ENCODE measurements at regions not wholly inside any gene's neighbourhood (a gene's known extent, or its start where the extent isn't known, plus 50 kb on each side); places are given as distances from the start of the nearest gene placed in this dataset.

DNA sequence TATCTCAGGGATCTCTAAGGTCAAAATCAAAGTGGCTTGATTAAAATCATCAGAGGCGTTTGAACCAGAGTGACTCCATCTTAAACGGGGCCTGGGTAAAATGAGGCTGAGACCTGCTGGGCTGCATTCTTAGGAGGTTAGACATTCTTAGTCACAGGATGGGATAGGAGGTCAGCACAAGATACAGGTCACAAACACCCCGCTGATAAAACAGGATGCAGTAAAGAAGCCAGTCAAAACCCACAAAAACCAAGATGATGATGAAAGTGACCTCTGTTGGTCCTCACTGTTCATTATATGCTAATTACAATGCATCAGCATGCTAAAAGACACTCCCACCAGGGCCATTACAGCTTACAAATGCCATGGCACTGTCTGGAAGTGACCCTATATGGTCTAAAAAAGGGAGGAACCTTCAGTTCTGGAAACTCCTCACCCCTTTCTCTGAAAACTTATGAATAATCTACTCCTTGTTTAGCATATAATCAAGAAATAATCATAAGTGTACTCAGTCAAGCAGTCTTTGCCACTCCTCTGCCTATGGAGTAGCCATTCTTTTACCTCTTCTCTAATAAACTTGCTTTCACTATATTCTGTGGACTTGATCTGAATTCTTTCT is 143.3 kb upstream of the SLCO3A1 start:
- CTCF ChIA-PET = no interaction called here
- POLR2A ChIA-PET = no interaction called here
- intact Hi-C loops (cut with micrococcal nuclease) = no loop called here
- TF ChIP-seq, protein P1, sequence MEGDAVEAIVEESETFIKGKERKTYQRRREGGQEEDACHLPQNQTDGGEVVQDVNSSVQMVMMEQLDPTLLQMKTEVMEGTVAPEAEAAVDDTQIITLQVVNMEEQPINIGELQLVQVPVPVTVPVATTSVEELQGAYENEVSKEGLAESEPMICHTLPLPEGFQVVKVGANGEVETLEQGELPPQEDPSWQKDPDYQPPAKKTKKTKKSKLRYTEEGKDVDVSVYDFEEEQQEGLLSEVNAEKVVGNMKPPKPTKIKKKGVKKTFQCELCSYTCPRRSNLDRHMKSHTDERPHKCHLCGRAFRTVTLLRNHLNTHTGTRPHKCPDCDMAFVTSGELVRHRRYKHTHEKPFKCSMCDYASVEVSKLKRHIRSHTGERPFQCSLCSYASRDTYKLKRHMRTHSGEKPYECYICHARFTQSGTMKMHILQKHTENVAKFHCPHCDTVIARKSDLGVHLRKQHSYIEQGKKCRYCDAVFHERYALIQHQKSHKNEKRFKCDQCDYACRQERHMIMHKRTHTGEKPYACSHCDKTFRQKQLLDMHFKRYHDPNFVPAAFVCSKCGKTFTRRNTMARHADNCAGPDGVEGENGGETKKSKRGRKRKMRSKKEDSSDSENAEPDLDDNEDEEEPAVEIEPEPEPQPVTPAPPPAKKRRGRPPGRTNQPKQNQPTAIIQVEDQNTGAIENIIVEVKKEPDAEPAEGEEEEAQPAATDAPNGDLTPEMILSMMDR (IDR thresholded peaks at IDR 0.05) = no peak
- Mint-ChIP-seq H3K4me1 (no peaks in the 10 kb centered on the region), H3K36me3 (ENCODE audit: low read depth) (no peaks in the 10 kb centered on the region), H3K4me3 (no peak overlapping the region), H3K27ac (no peak overlapping the region), H3K27me3 (peaks cover 5% of the 10 kb centered on the region), H3K9me3 (peaks cover 6% of the 10 kb centered on the region)
- no peak for ATAC-seq (ENCODE audit: low read depth)
- no peak for DNase-seq

DNA sequence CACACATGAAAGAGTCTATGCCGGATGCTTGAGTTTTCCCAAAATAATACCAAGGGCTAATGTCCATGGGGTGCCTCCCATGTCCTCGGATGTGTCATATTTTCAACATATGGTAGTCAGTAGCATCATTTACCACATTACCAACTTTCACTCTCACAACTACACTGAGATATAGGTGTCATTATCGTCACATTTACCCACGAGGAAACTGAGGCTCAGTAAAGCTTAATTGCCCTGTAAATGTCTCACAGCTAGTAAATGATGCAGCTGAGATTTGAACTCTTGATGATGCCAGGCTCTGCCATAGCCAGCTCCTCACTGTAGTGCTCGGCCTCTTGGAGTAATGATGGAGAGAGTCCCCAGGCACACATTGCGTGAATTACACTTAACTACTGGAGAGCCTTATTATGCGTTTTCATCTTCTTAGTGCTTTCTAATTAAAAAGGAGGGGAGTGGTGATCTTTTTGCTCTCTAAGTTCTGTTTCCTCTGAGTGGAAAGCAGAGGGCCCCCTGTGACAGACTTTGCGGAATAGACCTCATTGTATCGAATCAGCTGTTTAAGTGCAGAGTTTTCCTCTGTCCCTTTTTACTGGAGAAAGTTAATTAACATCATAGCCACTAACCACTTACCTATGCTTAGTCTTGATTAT is 142.0 kb upstream of the SLCO3A1 start:
- Mint-ChIP-seq H3K27ac (no peak overlapping the region), H3K36me3 (ENCODE audit: low read depth) (no peaks in the 10 kb centered on the region), H3K4me3 (no peak overlapping the region), H3K9me3 (peaks cover 6% of the 10 kb centered on the region), H3K27me3 (peaks cover 5% of the 10 kb centered on the region), H3K4me1 (no peaks in the 10 kb centered on the region)
- intact Hi-C loops (cut with micrococcal nuclease) = no loop called here
- TF ChIP-seq, protein P1 (IDR thresholded peaks at IDR 0.05) = no peak
- DNase-seq = no peak
- CTCF ChIA-PET = no interaction called here
- POLR2A ChIA-PET = no interaction called here
- no peak for ATAC-seq (ENCODE audit: low read depth)

GRCh38 chr15:91712286-91712685 is 141.2 kb upstream of the SLCO3A1 start:
- intact Hi-C loops (cut with micrococcal nuclease) = no loop called here
- no peak for ATAC-seq (ENCODE audit: low read depth)
- H3K9me3 Mint-ChIP-seq = peaks cover 4% of the 10 kb centered on the region
- no peak overlapping the region for H3K4me3 Mint-ChIP-seq
- CTCF ChIA-PET = no interaction called here
- DNase-seq = no peak
- H3K4me1 Mint-ChIP-seq = no peaks in the 10 kb centered on the region
- peaks cover under 1% of the 10 kb centered on the region for H3K27me3 Mint-ChIP-seq
- H3K36me3 Mint-ChIP-seq (ENCODE audit: low read depth) = no peaks in the 10 kb centered on the region
- POLR2A ChIA-PET = no interaction called here
- no peak overlapping the region for H3K27ac Mint-ChIP-seq
- TF ChIP-seq, protein P1 (IDR thresholded peaks at IDR 0.05) = no peak

DNA sequence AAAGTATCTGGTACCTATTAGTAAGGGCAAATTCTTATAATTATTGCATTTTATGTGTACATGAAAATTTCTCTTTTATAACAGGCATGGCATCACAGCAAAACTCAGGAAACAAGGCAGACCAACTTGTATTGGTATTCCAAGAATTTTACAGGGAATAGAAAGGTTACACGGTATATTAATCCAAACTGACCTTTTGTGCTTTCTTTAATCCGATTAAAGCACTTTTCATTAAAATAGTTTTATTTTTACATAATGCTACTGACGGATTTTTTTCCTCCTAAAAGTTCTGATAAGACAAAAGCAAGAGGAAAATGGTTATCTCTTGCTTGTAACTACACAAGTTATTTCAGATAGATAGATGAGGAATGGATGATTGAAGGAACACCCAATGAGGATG is 137.0 kb upstream of the SLCO3A1 start:
- intact Hi-C loops (cut with micrococcal nuclease) = no loop called here
- Mint-ChIP-seq H3K27me3 (no peaks in the 10 kb centered on the region), H3K4me3 (no peak overlapping the region), H3K9me3 (peaks cover 3% of the 10 kb centered on the region), H3K36me3 (ENCODE audit: low read depth) (no peaks in the 10 kb centered on the region), H3K27ac (no peak overlapping the region), H3K4me1 (no peaks in the 10 kb centered on the region)
- DNase-seq = no peak
- ATAC-seq (ENCODE audit: low read depth) = no peak
- ChIA-PET POLR2A (no interaction called here), CTCF (no interaction called here)
- TF ChIP-seq, protein P1 (IDR thresholded peaks at IDR 0.05) = no peak

GRCh38 chr15:91717811-91718210 is 135.7 kb upstream of the SLCO3A1 start:
- POLR2A ChIA-PET = no interaction called here
- TF ChIP-seq, protein P1 (IDR thresholded peaks at IDR 0.05) = no peak
- Mint-ChIP-seq H3K27me3 (no peaks in the 10 kb centered on the region), H3K4me1 (no peaks in the 10 kb centered on the region), H3K4me3 (no peak overlapping the region), H3K36me3 (ENCODE audit: low read depth) (no peaks in the 10 kb centered on the region), H3K9me3 (peaks cover 3% of the 10 kb centered on the region), H3K27ac (no peak overlapping the region)
- ATAC-seq (ENCODE audit: low read depth) (no peak), DNase-seq (no peak)
- intact Hi-C loops (cut with micrococcal nuclease) = no loop called here
- CTCF ChIA-PET = no interaction called here
